H9 (cell line): ENCODE measurements at regions not wholly inside any gene's neighbourhood (a gene's known extent, or its start where the extent isn't known, plus 50 kb on each side); places are given as distances from the start of the nearest gene placed in this dataset.

Experiments used
- DNase-seq: peaks from one replicate; pipeline ENCODE4 v3.0.0-alpha.2; 2017
- H2AFZ ChIP-seq: one replicate; pipeline ENCODE4 v1.6.1; 2013; ENCODE audit warnings: mild to moderate bottlenecking, low read length, control low read depth, moderate library complexity
- H2AK5ac ChIP-seq: 2 replicates; pipeline ENCODE4 v1.6.1; 2013; ENCODE audit warnings: low read length, control low read depth, mixed read lengths; ENCODE audit not compliant: insufficient read length
- H2BK120ac ChIP-seq: one replicate; pipeline ENCODE4 v1.6.1; 2013; ENCODE audit warnings: low read depth, mild to moderate bottlenecking, low read length, control low read depth, inconsistent platforms; ENCODE audit not compliant: poor library complexity, severe bottlenecking
- H2BK12ac ChIP-seq: 2 replicates; pipeline ENCODE4 v1.6.1; 2013; ENCODE audit warnings: low read length, control low read depth, mixed read lengths, low read depth; ENCODE audit not compliant: insufficient read length
- H2BK15ac ChIP-seq: 2 replicates; pipeline ENCODE4 v1.6.1; 2013; ENCODE audit warnings: low read depth, low read length, control low read depth
- H2BK20ac ChIP-seq: one replicate; pipeline ENCODE4 v1.6.1; 2013; ENCODE audit warnings: low read depth, mild to moderate bottlenecking, low read length, control low read depth, inconsistent platforms; ENCODE audit not compliant: poor library complexity, severe bottlenecking
- H2BK5ac ChIP-seq: 2 replicates; pipeline ENCODE4 v1.6.1; 2013; ENCODE audit warnings: low read length, control low read depth, mixed read lengths; ENCODE audit not compliant: insufficient read length
- H3K14ac ChIP-seq: 2 replicates; pipeline ENCODE4 v1.6.1; 2013; ENCODE audit warnings: low read length, control low read depth; ENCODE audit not compliant: insufficient read depth
- H3K18ac ChIP-seq: 2 replicates; pipeline ENCODE4 v1.6.1; 2013; ENCODE audit warnings: low read depth, mild to moderate bottlenecking, mixed read lengths, low read length, control low read depth; ENCODE audit not compliant: insufficient read length
- H3K23ac ChIP-seq: 2 replicates; pipeline ENCODE4 v1.6.1; 2013; ENCODE audit warnings: low read length, control low read depth, mixed read lengths, low read depth; ENCODE audit not compliant: insufficient read length
- H3K23me2 ChIP-seq: 2 replicates; pipeline ENCODE4 v1.6.1; 2013; ENCODE audit warnings: low read depth, mild to moderate bottlenecking, mixed read lengths, low read length, control low read depth; ENCODE audit not compliant: insufficient read length, poor library complexity, severe bottlenecking
- H3K27ac ChIP-seq: 2 replicates; pipeline ENCODE4 v1.5.1; 2013; ENCODE audit warnings: low read length, control low read depth, mixed read lengths, low read depth; ENCODE audit not compliant: insufficient read length
- H3K27me3 ChIP-seq: 2 replicates; pipeline ENCODE4 v1.6.1; 2013; ENCODE audit warnings: low read length, control low read depth, inconsistent platforms; ENCODE audit not compliant: insufficient read depth
- H3K4ac ChIP-seq: 2 replicates; pipeline ENCODE4 v1.6.1; 2013; ENCODE audit warnings: low read depth, mild to moderate bottlenecking, control low read depth, inconsistent platforms, low read length, moderate library complexity
- H3K4me1 ChIP-seq: 2 replicates; pipeline ENCODE4 v1.6.1; 2013; ENCODE audit warnings: low read length, control low read depth, inconsistent platforms; ENCODE audit not compliant: insufficient read depth
- H3K4me2 ChIP-seq: 2 replicates; pipeline ENCODE4 v1.6.1; 2013; ENCODE audit warnings: low read length, control low read depth, mixed read lengths; ENCODE audit not compliant: insufficient read length, insufficient read depth
- H3K56ac ChIP-seq: 2 replicates; pipeline ENCODE4 v1.6.1; 2013; ENCODE audit warnings: low read depth, mild to moderate bottlenecking, mixed read lengths, low read length, control low read depth; ENCODE audit not compliant: insufficient read length
- H3K79me1 ChIP-seq: 2 replicates; pipeline ENCODE4 v1.6.1; 2013; ENCODE audit warnings: low read depth, mild to moderate bottlenecking, moderate library complexity, low read length, control low read depth, inconsistent platforms; ENCODE audit not compliant: insufficient read depth, poor library complexity, severe bottlenecking
- H3K79me2 ChIP-seq: 2 replicates; pipeline ENCODE4 v1.6.1; 2013; ENCODE audit warnings: low read length, control low read depth, inconsistent platforms; ENCODE audit not compliant: insufficient read depth
- H3K9ac ChIP-seq: 2 replicates; pipeline ENCODE4 v1.6.1; 2013; ENCODE audit warnings: low read length, control low read depth, mixed read lengths; ENCODE audit not compliant: insufficient read length; ENCODE audit errors: extremely low read depth
- H3K9me3 ChIP-seq: one replicate; pipeline ENCODE4 v1.6.1; 2013; ENCODE audit warnings: low read depth, low read length, inconsistent platforms; ENCODE audit not compliant: control insufficient read depth
- H3T11ph ChIP-seq: one replicate; pipeline ENCODE4 v1.6.1; 2013; ENCODE audit warnings: mild to moderate bottlenecking, low read length, control low read depth, inconsistent platforms
- H4K20me1 ChIP-seq: one replicate; pipeline ENCODE4 v1.6.1; 2013; ENCODE audit not compliant: control insufficient read depth, insufficient read length, insufficient read depth
- H4K5ac ChIP-seq: 2 replicates; pipeline ENCODE4 v1.6.1; 2013; ENCODE audit warnings: low read depth, mild to moderate bottlenecking, mixed read lengths, low read length, control low read depth; ENCODE audit not compliant: insufficient read length
- H4K8ac ChIP-seq: replicated peaks from 2 replicates; pipeline ENCODE4 v1.6.1; 2013; ENCODE audit warnings: low read length, control low read depth, mixed read lengths, low read depth; ENCODE audit not compliant: insufficient read length
- H4K91ac ChIP-seq: 2 replicates; pipeline ENCODE4 v1.6.1; 2013; ENCODE audit warnings: low read depth, mild to moderate bottlenecking, moderate library complexity, mixed read lengths, low read length, control low read depth; ENCODE audit not compliant: insufficient read length
- H3K27ac Mint-ChIP-seq, 3 experiments: 2 replicates in 2 of 3; 3 replicates in 1 of 3; pipeline ENCODE4 v1.8.0; 2020 to 2021; ENCODE audit warnings: mixed read lengths in 3 of 3, mild to moderate bottlenecking in 1 of 3, moderate library complexity in 1 of 3
- H3K27me3 Mint-ChIP-seq: 2 replicates; pipeline ENCODE4 v1.8.0; 2021; ENCODE audit warnings: low read depth, mild to moderate bottlenecking, moderate library complexity, mixed read lengths
- H3K36me3 Mint-ChIP-seq, 3 experiments: 2 replicates in 2 of 3; 3 replicates in 1 of 3; pipeline ENCODE4 v1.8.0; 2020 to 2021; ENCODE audit warnings: low read depth in 3 of 3, mixed read lengths in 3 of 3; ENCODE audit not compliant: insufficient read depth in 1 of 3
- H3K4me1 Mint-ChIP-seq, 2 experiments: 2 replicates each; pipeline ENCODE4 v1.8.0; 2020; ENCODE audit warnings: mixed read lengths in 2 of 2
- H3K4me3 Mint-ChIP-seq, 2 experiments: 2 replicates in 1 of 2; 3 replicates in 1 of 2; pipeline ENCODE4 v1.8.0; 2020 to 2021; ENCODE audit warnings: mild to moderate bottlenecking in 2 of 2, mixed read lengths in 2 of 2, moderate library complexity in 1 of 2
- H3K9me3 Mint-ChIP-seq, 2 experiments: 2 replicates in 1 of 2; 3 replicates in 1 of 2; pipeline ENCODE4 v1.8.0; 2020; ENCODE audit warnings: mild to moderate bottlenecking in 2 of 2, mixed read lengths in 2 of 2, moderate library complexity in 1 of 2
- CTCF ChIP-seq: fragments of 200-600 bp; sonication (generic); conservative IDR thresholded peaks from 3 replicates; pipeline ENCODE4 v1.8.0; 2021; ENCODE audit warnings: antibody characterized with exemption, mild to moderate bottlenecking
- WGBS: extraction: QIAGEN DNeasy Blood & Tissue Kit; methylation state at CpG from one replicate; pipeline ENCODE4 v1.1.7; 2013; ENCODE audit warnings: missing lambda C conversion rate, low lambda C conversion rate, mixed read lengths; ENCODE audit not compliant: insufficient read length; ENCODE audit errors: extremely low coverage; 5-methylcytosine and 5-hydroxymethylcytosine counted together

- no peak overlapping the region; a peak in 1 of 7 replicates for H3K27ac Mint-ChIP-seq
- no peak overlapping the region for H4K5ac ChIP-seq
- WGBS, result no CpG with 5 or more reads among the region's 1 CpG
Measured at GRCh38 chr4:148630051-148630450, 187.8 kb upstream of the NR3C2 start.

More at GRCh38 chr4:148630051-148630450, 187.8 kb upstream of the NR3C2 start:
- Histone ChIP-seq H3K27me3 (no peaks in the 10 kb centered on the region), H2AK5ac (no peak overlapping the region), H2AFZ (no peak overlapping the region), H3K23ac (no peak overlapping the region), H3K56ac (no peak overlapping the region), H3K9ac (no peak overlapping the region), H2BK15ac (no peak overlapping the region), H2BK120ac (no peak overlapping the region), H4K8ac (no peak overlapping the region), H3K79me1 (no peaks in the 10 kb centered on the region), H3K4ac (no peak overlapping the region), H3K4me1 (no peaks in the 10 kb centered on the region), H3K23me2 (no peaks in the 10 kb centered on the region), H2BK12ac (no peak overlapping the region), H3K14ac (no peak overlapping the region), H3K79me2 (no peaks in the 10 kb centered on the region), H3K4me2 (no peak overlapping the region), H3T11ph (no peak overlapping the region), H3K9me3 (no peaks in the 10 kb centered on the region), H2BK5ac (no peak overlapping the region), H4K20me1 (no peaks in the 10 kb centered on the region), H3K27ac (no peak overlapping the region), H4K91ac (no peak overlapping the region), H2BK20ac (no peak overlapping the region), H3K18ac (no peak overlapping the region)
- no peaks in the 10 kb centered on the region for H3K27me3 Mint-ChIP-seq
- no peaks in the 10 kb centered on the region for H3K4me1 Mint-ChIP-seq
- DNase-seq, result no peak
- no peaks in the 10 kb centered on the region; a peak in 2 of 7 replicates for H3K36me3 Mint-ChIP-seq
- peaks cover 0 to 6% of the 10 kb centered on the region in 2 experiments; a peak in 3 of 5 replicates for H3K9me3 Mint-ChIP-seq
- H3K4me3 Mint-ChIP-seq, result no peak overlapping the region
- no peak for TF ChIP-seq CTCF
